GM12872 (cell line): ENCODE measurements at regions not wholly inside any gene's neighbourhood (a gene's known extent, or its start where the extent isn't known, plus 50 kb on each side); places are given as distances from the start of the nearest gene placed in this dataset.

Experiments
- TF ChIP-seq, protein P1 (sequence below): IDR thresholded peaks from 3 replicates; pipeline ENCODE4 v1.5.1; 2011; ENCODE audit warnings: low read depth, mild to moderate bottlenecking, low read length, moderate library complexity; ENCODE audit not compliant: insufficient read depth

DNA sequence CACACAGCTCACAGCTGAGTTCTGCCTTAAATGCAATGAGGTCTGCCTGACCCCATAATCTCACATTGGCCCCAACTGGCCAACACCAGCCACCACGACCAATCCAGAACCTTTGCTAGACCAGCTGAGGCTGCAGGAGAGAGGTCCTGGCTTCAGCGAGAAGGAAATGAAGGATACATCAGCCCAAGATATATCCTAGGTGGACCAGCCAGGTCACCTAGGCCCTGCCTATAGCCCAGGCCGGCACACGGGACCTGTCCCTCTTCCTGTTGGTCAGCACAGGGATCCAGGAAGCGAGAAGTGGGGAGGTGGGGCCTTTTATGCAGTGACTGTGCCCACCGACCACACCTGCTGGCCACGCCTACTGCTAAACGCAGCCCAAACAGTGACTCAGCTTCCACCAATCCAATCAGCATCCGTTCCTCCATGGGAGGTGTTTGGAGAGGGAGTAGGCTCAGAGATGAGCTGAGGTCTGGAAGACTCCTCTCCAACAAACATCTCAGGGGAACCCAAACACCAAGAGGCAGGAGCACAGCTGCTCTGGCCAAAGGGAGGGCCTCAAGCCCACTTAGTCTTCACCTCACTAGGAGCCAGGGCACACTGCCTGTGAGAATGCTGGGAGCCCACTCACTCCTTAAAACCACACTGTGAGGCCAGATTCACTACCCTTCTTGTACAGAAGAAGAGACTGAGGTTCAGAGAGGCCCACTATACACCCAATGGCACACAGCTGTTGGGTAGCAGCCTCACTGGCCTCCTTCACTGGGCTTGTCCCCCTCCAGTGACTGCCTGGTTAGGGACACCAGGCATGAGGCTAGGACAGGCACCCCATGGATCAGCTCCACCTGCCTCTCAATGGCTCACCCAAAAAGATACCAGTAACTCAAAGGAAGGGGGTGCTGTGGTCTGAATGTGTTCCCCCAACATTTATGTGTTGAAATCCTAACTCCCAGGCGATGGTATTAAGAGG lies 51.3 kb upstream of the PPP2R5C start:
- TF ChIP-seq, protein P1, sequence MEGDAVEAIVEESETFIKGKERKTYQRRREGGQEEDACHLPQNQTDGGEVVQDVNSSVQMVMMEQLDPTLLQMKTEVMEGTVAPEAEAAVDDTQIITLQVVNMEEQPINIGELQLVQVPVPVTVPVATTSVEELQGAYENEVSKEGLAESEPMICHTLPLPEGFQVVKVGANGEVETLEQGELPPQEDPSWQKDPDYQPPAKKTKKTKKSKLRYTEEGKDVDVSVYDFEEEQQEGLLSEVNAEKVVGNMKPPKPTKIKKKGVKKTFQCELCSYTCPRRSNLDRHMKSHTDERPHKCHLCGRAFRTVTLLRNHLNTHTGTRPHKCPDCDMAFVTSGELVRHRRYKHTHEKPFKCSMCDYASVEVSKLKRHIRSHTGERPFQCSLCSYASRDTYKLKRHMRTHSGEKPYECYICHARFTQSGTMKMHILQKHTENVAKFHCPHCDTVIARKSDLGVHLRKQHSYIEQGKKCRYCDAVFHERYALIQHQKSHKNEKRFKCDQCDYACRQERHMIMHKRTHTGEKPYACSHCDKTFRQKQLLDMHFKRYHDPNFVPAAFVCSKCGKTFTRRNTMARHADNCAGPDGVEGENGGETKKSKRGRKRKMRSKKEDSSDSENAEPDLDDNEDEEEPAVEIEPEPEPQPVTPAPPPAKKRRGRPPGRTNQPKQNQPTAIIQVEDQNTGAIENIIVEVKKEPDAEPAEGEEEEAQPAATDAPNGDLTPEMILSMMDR: no peak

DNA sequence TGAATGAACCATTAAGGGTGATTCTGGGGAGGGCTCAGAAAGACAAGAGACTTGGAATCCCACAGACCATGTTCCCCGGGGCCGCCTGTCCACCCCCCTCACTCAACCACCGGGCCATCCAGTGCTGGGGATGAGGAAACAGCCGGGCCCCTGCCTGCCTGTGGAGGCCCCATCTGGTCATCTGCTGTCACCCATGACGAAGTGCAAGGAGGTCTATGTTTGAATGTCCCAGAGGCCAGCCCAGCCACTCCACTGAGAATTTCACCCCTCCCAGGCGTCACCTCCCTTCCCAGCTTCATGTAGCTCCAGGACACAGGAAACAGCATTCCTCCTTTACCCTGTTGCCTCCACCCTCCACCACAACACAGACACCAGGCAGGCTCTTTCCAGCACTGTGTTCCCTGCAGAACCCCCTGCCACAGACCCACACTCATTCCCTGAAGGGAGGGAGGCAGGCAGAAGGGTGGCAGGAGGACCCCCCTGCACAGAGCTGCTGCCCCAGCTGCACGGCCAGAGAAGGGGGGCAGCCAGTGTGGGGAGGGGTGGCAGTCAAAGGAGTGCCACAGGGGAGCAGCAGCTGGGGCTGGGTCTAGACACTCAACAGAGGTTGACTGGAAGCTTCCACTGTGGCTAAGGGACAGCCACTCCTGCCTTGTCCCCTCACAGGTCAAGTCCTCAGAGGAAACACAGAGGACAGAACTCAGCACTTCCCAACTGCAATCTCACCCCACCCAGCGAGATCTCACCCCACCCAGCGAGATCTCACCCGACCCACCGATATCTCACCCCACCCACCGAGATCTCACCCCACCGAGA lies 50.3 kb upstream of the PPP2R5C start:
- TF ChIP-seq, protein P1: no peak
